ENCODE measurements at regions not wholly inside any gene's neighbourhood (a gene's known extent, or its start where the extent isn't known, plus 50 kb on each side); places are given as distances from the start of the nearest gene placed in this dataset.

- BruUV-seq (replicated peaks): no TSS peak
Observed at GRCh38 chr21:22346576-22346975, 1348.4 kb downstream of the NCAM2 start.

More at GRCh38 chr21:22346576-22346975, 1348.4 kb downstream of the NCAM2 start:
- no peak overlapping the region for H3K27ac ChIP-seq (ENCODE audit: control insufficient read depth, insufficient read depth)
- in situ Hi-C loops (cut with MboI) (no loop called here), intact Hi-C loops (cut with micrococcal nuclease; ENCODE audit: unreplicated experiment) (no loop called here)
- H3K4me2 ChIP-seq (ENCODE audit: control insufficient read depth, insufficient read depth): no peak overlapping the region
- no peak overlapping the region for H3K9ac ChIP-seq (ENCODE audit: control insufficient read depth, insufficient read depth, low read length)
- DNase-seq (ENCODE audit: low read depth, low spot score) (no peak), ATAC-seq (no peak), FAIRE-seq (no peak)
- H3K27me3 ChIP-seq (replicated peaks in 1 of 2; ENCODE audit: control insufficient read depth in 2 of 2, insufficient read depth in 2 of 2, low read length in 1 of 2): no peaks in the 10 kb centered on the region
- POLR2A ChIA-PET: no interaction called here
- no peaks in the 10 kb centered on the region for H3K36me3 ChIP-seq (ENCODE audit: control insufficient read depth in 2 of 2, insufficient read depth in 2 of 2, low read length in 1 of 2)
- RAD21 ChIA-PET (ENCODE audit: unreplicated experiment): no interaction called here
- no peaks in the 10 kb centered on the region for H4K20me1 ChIP-seq (ENCODE audit: control insufficient read depth, insufficient read depth)
- no peaks in the 10 kb centered on the region for H3K4me1 ChIP-seq (ENCODE audit: control insufficient read depth, insufficient read depth, low read length)
- H3K79me2 ChIP-seq (ENCODE audit: control insufficient read depth, insufficient read depth, low read length): no peaks in the 10 kb centered on the region
- no peaks in the 10 kb centered on the region for H3K9me3 ChIP-seq (replicated peaks; ENCODE audit: control insufficient read depth, insufficient read depth, low read length)
- 0% methylated on average over 1 of the region's 1 CpG for WGBS (ENCODE audit: insufficient coverage, insufficient replicate concordance, low lambda C conversion rate, missing lambda C conversion rate)
- no peak for TF ChIP-seq NR2C2 (IDR thresholded peaks at IDR 0.05; ENCODE audit: borderline replicate concordance, control insufficient read depth, insufficient read length, low read depth)
- no peak for TF ChIP-seq SREBF1 (IDR thresholded peaks at IDR 0.05; ENCODE audit: low read length)
- TF ChIP-seq MLLT1 (IDR thresholded peaks at IDR 0.05): no peak
- TF ChIP-seq HDAC2 (IDR thresholded peaks at IDR 0.05): no peak
- TF ChIP-seq ZSCAN29 (IDR thresholded peaks at IDR 0.05): no peak
- no peak for TF ChIP-seq RBBP5 (conservative IDR thresholded peaks at IDR 0.05)
- TF ChIP-seq, protein P1, sequence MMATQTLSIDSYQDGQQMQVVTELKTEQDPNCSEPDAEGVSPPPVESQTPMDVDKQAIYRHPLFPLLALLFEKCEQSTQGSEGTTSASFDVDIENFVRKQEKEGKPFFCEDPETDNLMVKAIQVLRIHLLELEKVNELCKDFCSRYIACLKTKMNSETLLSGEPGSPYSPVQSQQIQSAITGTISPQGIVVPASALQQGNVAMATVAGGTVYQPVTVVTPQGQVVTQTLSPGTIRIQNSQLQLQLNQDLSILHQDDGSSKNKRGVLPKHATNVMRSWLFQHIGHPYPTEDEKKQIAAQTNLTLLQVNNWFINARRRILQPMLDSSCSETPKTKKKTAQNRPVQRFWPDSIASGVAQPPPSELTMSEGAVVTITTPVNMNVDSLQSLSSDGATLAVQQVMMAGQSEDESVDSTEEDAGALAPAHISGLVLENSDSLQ (IDR thresholded peaks at IDR 0.05): no peak
- no peak for TF ChIP-seq PAX5 (IDR thresholded peaks at IDR 0.05; ENCODE audit: borderline replicate concordance, low read depth, low read length)
- TF ChIP-seq KLF5 (IDR thresholded peaks at IDR 0.05; ENCODE audit: partially characterized antibody): no peak
- no peak for TF ChIP-seq USF1 (IDR thresholded peaks at IDR 0.05; ENCODE audit: borderline replicate concordance, extremely low read length, insufficient read depth, low read depth, low read length)
- TF ChIP-seq, protein P2, sequence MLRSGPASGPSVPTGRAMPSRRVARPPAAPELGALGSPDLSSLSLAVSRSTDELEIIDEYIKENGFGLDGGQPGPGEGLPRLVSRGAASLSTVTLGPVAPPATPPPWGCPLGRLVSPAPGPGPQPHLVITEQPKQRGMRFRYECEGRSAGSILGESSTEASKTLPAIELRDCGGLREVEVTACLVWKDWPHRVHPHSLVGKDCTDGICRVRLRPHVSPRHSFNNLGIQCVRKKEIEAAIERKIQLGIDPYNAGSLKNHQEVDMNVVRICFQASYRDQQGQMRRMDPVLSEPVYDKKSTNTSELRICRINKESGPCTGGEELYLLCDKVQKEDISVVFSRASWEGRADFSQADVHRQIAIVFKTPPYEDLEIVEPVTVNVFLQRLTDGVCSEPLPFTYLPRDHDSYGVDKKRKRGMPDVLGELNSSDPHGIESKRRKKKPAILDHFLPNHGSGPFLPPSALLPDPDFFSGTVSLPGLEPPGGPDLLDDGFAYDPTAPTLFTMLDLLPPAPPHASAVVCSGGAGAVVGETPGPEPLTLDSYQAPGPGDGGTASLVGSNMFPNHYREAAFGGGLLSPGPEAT (IDR thresholded peaks at IDR 0.05; ENCODE audit: low read depth): no peak
- TF ChIP-seq KDM1A (IDR thresholded peaks at IDR 0.05; ENCODE audit: borderline replicate concordance): no peak
- TF ChIP-seq CBFB (IDR thresholded peaks at IDR 0.05; ENCODE audit: low read depth): no peak
- no peak for TF ChIP-seq WRNIP1 (IDR thresholded peaks at IDR 0.05; ENCODE audit: borderline replicate concordance, low read depth, low read length)
- TF ChIP-seq FOXK2 (IDR thresholded peaks at IDR 0.05): no peak
- H2AFZ ChIP-seq (ENCODE audit: control insufficient read depth, low read depth, low read length): no peak overlapping the region
- CTCF ChIA-PET: no interaction called here
- SMC1A ChIA-PET (ENCODE audit: uncharacterized antibody, unreplicated experiment): no interaction called here
- no peak overlapping the region for H3K4me3 ChIP-seq
